Activated B cell treated with CpG ODN at 0.5 μM for 24 hours (primary cell): ENCODE measurements at regions not wholly inside any gene's neighbourhood (a gene's known extent, or its start where the extent isn't known, plus 50 kb on each side); places are given as distances from the start of the nearest gene placed in this dataset.

Experiments
- ATAC-seq: fragments of 200-7000 bp; cut with Tn5 transposase; one replicate; pipeline ENCODE4 v1.10.0; 2021; ENCODE audit warnings: low read depth, mild to moderate bottlenecking, moderate library complexity
- CTCF ChIA-PET: fragments of 350-600 bp; sonication (Branson Sonifier 250); formaldehyde crosslinking; loops from one replicate; lab custom pipeline; 2021; ENCODE audit warnings: antibody characterized with exemption; lab: Charles Lee
- POLR2A ChIA-PET: fragments of 350-600 bp; sonication (Branson Sonifier 250); formaldehyde crosslinking; loops from one replicate; lab custom pipeline; 2021; ENCODE audit warnings: antibody characterized with exemption; lab: Charles Lee
- DNase-seq: peaks from one replicate; pipeline ENCODE4 v3.0.0; 2022
- H3K27ac Mint-ChIP-seq: one replicate; pipeline ENCODE4 v1.8.0; 2020; ENCODE audit warnings: mixed read lengths
- H3K27me3 Mint-ChIP-seq: one replicate; pipeline ENCODE4 v1.8.0; 2021; ENCODE audit warnings: mixed read lengths
- H3K36me3 Mint-ChIP-seq: one replicate; pipeline ENCODE4 v1.8.0; 2021; ENCODE audit warnings: low read depth, mixed read lengths
- H3K4me1 Mint-ChIP-seq: one replicate; pipeline ENCODE4 v1.8.0; 2021; ENCODE audit warnings: mixed read lengths
- H3K4me3 Mint-ChIP-seq: one replicate; pipeline ENCODE4 v1.8.0; 2020; ENCODE audit warnings: mild to moderate bottlenecking, mixed read lengths
- H3K9me3 Mint-ChIP-seq: one replicate; pipeline ENCODE4 v1.8.0; 2020; ENCODE audit warnings: mixed read lengths
- CTCF ChIP-seq: fragments of 200-600 bp; IDR thresholded peaks from one replicate; pipeline ENCODE4 v1.8.0; 2022; ENCODE audit warnings: antibody characterized with exemption, mild to moderate bottlenecking
- intact Hi-C: fragments of 100-400 bp; cut with micrococcal nuclease; formaldehyde crosslinking; loops from one replicate; pipeline ENCODE4 v1.15.1; 2024

- CTCF ChIA-PET, result no interaction called here
- POLR2A ChIA-PET, result no interaction called here
- ATAC-seq (no peak), DNase-seq (no peak)
- H3K4me1 Mint-ChIP-seq, result no peaks in the 10 kb centered on the region
- intact Hi-C loops, result no loop called here
- H3K27me3 Mint-ChIP-seq, result peaks cover 13% of the 10 kb centered on the region
- no peaks in the 10 kb centered on the region for H3K36me3 Mint-ChIP-seq
- no peak overlapping the region for H3K27ac Mint-ChIP-seq
- no peak overlapping the region for H3K4me3 Mint-ChIP-seq
- H3K9me3 Mint-ChIP-seq, result no peaks in the 10 kb centered on the region
- TF ChIP-seq CTCF, result no peak
These were observed 171.2 kb upstream of the SULF2 start for GRCh38 chr20:47956268-47956995.

GRCh38 chr20:47953471-47953870, 168.2 kb upstream of the SULF2 start:
- ATAC-seq (no peak), DNase-seq (no peak)
- POLR2A ChIA-PET, result no interaction called here
- Mint-ChIP-seq H3K9me3 (no peaks in the 10 kb centered on the region), H3K36me3 (no peaks in the 10 kb centered on the region), H3K4me1 (no peaks in the 10 kb centered on the region), H3K4me3 (no peak overlapping the region), H3K27me3 (peaks cover 13% of the 10 kb centered on the region), H3K27ac (no peak overlapping the region)
- no peak for TF ChIP-seq CTCF
- CTCF ChIA-PET, result no interaction called here
- intact Hi-C loops, result no loop called here

GRCh38 chr20:47952023-47952564, 166.8 kb upstream of the SULF2 start:
- CTCF ChIA-PET, result no interaction called here
- intact Hi-C loops, result no loop called here
- H3K27ac Mint-ChIP-seq, result peak overlapping the region; percentile 16

GRCh38 chr20:47951521-47951971, 166.3 kb upstream of the SULF2 start:
- no peak overlapping the region for H3K4me3 Mint-ChIP-seq
- ChIA-PET CTCF (no interaction called here), POLR2A (no interaction called here)
- peaks cover 2% of the 10 kb centered on the region for H3K4me1 Mint-ChIP-seq
- no peaks in the 10 kb centered on the region for H3K9me3 Mint-ChIP-seq
- H3K27me3 Mint-ChIP-seq, result peaks cover 16% of the 10 kb centered on the region
- no peak for DNase-seq
- no peak for ATAC-seq
- no peaks in the 10 kb centered on the region for H3K36me3 Mint-ChIP-seq
- intact Hi-C loops, result no loop called here
- no peak overlapping the region for H3K27ac Mint-ChIP-seq
- no peak for TF ChIP-seq CTCF

More at GRCh38 chr20:47952023-47952564, 166.8 kb upstream of the SULF2 start:
- TF ChIP-seq CTCF, result no peak
- Mint-ChIP-seq H3K4me3 (no peak overlapping the region), H3K27me3 (peaks cover 16% of the 10 kb centered on the region), H3K36me3 (no peaks in the 10 kb centered on the region), H3K9me3 (no peaks in the 10 kb centered on the region), H3K4me1 (no peaks in the 10 kb centered on the region)
- DNase-seq, result no peak
- POLR2A ChIA-PET, result no interaction called here
- no peak for ATAC-seq

- H3K27me3 Mint-ChIP-seq, result peaks cover 16% of the 10 kb centered on the region
- intact Hi-C loops, result no loop called here
- no peaks in the 10 kb centered on the region for H3K9me3 Mint-ChIP-seq
- H3K4me3 Mint-ChIP-seq, result no peak overlapping the region
- no peaks in the 10 kb centered on the region for H3K36me3 Mint-ChIP-seq
- POLR2A ChIA-PET, result no interaction called here
- H3K27ac Mint-ChIP-seq, result no peak overlapping the region
- DNase-seq (no peak), ATAC-seq (no peak)
- no peak for TF ChIP-seq CTCF
- CTCF ChIA-PET, result no interaction called here
- peaks cover 2% of the 10 kb centered on the region for H3K4me1 Mint-ChIP-seq
These were observed 165.6 kb upstream of the SULF2 start for GRCh38 chr20:47950913-47951283.
